WI38 (cell line): ENCODE measurements at regions not wholly inside any gene's neighbourhood (a gene's known extent, or its start where the extent isn't known, plus 50 kb on each side); places are given as distances from the start of the nearest gene placed in this dataset.

Source experiments
- H3K4me3 ChIP-seq: 2 replicates; pipeline ENCODE4 v1.5.1; 2011; ENCODE audit warnings: low read depth, mild to moderate bottlenecking, control low read depth, low read length
- CTCF ChIP-seq: IDR thresholded peaks from 2 replicates; pipeline ENCODE4 v1.5.1; 2012; ENCODE audit warnings: low read depth, mild to moderate bottlenecking, control low read depth, low read length

- no peak overlapping the region for H3K4me3 ChIP-seq
- TF ChIP-seq CTCF, result no peak
Observed at GRCh38 chr13:105665284-105665683, 870.2 kb downstream of the EFNB2 start.

GRCh38 chr13:105663182-105663581 lies 872.3 kb downstream of the EFNB2 start:
- TF ChIP-seq CTCF, result no peak

GRCh38 chr13:105660561-105660960 lies 874.9 kb downstream of the EFNB2 start:
- no peak for TF ChIP-seq CTCF
- H3K4me3 ChIP-seq, result no peak overlapping the region

More at GRCh38 chr13:105663182-105663581, 872.3 kb downstream of the EFNB2 start:
- no peak overlapping the region for H3K4me3 ChIP-seq

- no peak overlapping the region for H3K4me3 ChIP-seq
Observed at GRCh38 chr13:105658431-105658830, 877.0 kb downstream of the EFNB2 start.

GRCh38 chr13:105655046-105655445 lies 880.4 kb downstream of the EFNB2 start:
- no peak overlapping the region for H3K4me3 ChIP-seq
- no peak for TF ChIP-seq CTCF

More at GRCh38 chr13:105658431-105658830, 877.0 kb downstream of the EFNB2 start:
- TF ChIP-seq CTCF, result no peak

GRCh38 chr13:105643966-105644365 lies 891.5 kb downstream of the EFNB2 start:
- TF ChIP-seq CTCF, result no peak
- no peak overlapping the region for H3K4me3 ChIP-seq

GRCh38 chr13:105642511-105642958 lies 892.9 kb downstream of the EFNB2 start:
- no peak for TF ChIP-seq CTCF
- no peak overlapping the region for H3K4me3 ChIP-seq
